Thyroid gland (tissue), 4 donors: ENCODE measurements at regions not wholly inside any gene's neighbourhood (a gene's known extent, or its start where the extent isn't known, plus 50 kb on each side); places are given as distances from the start of the nearest gene placed in this dataset.

Experiments
- POLR2A ChIP-seq, 2 donors: fragments of 450-650 bp; IDR thresholded peaks; one replicate each; pipeline ENCODE4 v1.6.1; 2017; ENCODE audit warnings: antibody characterized with exemption in 2 of 2, mild to moderate bottlenecking in 2 of 2, moderate library complexity in 1 of 2
- TF ChIP-seq, protein P1 (sequence below), 6 experiments: fragments of 200-600 bp in 3 of 6; fragments of 450-650 bp in 3 of 6; sonication (generic) in 3 of 6; IDR thresholded peaks; one replicate each; pipeline ENCODE4 v1.5.1; 2016 to 2019; ENCODE audit warnings: antibody characterized with exemption in 6 of 6, mild to moderate bottlenecking in 2 of 6, inconsistent platforms in 1 of 6, moderate library complexity in 1 of 6

DNA sequence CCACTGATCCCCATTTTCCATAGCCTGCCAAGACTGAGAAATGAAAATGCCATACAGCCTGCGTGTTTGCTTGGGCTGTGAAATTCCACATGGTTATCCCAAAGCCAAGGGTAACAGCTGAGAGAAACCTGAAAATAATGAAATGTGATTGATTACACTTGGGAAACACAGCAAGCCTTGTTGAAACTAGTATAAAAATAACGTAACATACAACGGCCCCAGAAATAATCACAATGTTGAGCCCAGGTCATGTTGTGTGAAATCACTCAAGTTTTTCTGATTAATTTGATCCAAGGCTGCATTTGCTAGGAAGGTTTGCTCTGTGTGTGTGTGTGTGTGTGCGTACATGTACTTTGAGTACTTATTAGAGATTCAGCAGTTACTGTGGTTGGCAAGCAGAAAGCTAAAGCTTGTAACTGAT, 269.0 kb downstream of the OXSM start:
- TF ChIP-seq, protein P1, sequence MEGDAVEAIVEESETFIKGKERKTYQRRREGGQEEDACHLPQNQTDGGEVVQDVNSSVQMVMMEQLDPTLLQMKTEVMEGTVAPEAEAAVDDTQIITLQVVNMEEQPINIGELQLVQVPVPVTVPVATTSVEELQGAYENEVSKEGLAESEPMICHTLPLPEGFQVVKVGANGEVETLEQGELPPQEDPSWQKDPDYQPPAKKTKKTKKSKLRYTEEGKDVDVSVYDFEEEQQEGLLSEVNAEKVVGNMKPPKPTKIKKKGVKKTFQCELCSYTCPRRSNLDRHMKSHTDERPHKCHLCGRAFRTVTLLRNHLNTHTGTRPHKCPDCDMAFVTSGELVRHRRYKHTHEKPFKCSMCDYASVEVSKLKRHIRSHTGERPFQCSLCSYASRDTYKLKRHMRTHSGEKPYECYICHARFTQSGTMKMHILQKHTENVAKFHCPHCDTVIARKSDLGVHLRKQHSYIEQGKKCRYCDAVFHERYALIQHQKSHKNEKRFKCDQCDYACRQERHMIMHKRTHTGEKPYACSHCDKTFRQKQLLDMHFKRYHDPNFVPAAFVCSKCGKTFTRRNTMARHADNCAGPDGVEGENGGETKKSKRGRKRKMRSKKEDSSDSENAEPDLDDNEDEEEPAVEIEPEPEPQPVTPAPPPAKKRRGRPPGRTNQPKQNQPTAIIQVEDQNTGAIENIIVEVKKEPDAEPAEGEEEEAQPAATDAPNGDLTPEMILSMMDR (IDR thresholded peaks at IDR 0.05), result no peak
- no peak for TF ChIP-seq POLR2A (IDR thresholded peaks at IDR 0.05)
